ENCODE measurements at regions not wholly inside any gene's neighbourhood (a gene's known extent, or its start where the extent isn't known, plus 50 kb on each side); places are given as distances from the start of the nearest gene placed in this dataset.

DNA sequence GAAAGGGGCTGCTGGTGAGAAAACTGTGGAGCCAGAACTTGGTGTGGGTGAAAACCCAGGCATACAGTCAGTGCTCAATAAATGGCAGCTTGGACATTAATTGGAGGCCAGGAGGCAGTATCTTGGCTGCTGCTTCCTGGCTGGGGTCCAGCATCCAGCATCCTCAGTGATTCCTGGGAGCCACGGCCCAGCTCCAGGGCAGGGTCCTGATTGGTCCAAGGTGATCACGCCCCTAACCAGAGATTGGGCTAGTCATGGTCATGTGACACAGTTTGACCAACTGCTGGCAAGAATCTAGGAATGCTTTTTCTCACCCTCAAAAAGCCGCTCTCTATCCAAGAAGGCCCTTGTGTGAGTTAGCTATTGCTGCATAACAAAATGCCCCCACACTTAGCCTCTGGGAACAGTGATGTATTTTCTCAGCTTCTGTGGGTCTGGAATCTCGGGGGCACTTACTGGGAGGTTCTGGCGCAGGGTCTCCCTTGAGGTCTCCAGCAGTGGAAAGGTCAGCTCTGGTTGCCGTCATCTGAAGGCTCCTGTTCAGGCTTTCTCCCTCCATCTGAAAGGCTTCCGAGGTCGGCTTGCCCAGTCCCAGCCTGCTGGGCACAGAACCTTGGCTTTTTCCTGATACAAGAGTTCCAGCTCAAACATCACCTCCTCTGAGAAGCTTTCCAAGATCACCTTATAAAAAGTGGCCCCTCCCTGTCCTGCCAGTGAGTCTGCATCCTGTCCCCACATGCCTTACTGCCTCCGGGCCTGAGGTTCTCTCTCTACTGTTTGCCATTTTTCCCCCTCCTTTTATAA lies 119.2 kb upstream of the NCOR2 start:
- peak; percentile 62 for DNase-seq

DNA sequence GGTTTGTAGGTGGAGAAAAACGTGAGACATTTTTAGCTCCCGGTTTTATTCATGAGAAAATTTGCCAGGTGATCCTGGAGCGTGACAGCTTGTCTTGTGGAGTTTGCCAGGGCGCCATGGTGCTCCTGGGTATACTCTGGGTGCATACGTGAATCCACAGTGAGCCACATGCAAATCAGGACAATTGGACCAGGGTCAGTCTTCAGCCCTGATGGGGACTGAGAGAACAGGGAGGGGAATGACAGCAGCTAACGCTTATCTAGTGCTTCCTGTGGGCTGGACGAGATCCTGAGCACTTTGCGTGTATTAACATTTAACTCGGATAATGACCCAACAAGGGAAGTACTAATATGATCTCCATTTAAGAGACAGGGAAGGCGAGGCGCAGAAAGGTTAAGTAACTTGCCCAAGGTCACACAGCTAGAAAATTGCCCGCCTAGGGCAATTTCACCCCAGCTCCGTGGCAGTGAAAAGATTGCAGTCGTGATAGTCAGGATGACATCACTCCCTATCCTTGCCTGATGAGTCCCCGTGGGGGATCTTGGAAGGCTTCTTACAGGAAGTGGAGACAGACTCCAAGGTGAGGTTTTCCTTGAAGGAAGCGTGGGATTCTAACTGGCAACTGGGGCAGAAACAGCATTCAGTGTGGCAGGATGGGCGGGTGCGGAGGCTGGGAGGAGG lies 118.4 kb upstream of the NCOR2 start:
- DNase-seq = peak; percentile 86

DNA sequence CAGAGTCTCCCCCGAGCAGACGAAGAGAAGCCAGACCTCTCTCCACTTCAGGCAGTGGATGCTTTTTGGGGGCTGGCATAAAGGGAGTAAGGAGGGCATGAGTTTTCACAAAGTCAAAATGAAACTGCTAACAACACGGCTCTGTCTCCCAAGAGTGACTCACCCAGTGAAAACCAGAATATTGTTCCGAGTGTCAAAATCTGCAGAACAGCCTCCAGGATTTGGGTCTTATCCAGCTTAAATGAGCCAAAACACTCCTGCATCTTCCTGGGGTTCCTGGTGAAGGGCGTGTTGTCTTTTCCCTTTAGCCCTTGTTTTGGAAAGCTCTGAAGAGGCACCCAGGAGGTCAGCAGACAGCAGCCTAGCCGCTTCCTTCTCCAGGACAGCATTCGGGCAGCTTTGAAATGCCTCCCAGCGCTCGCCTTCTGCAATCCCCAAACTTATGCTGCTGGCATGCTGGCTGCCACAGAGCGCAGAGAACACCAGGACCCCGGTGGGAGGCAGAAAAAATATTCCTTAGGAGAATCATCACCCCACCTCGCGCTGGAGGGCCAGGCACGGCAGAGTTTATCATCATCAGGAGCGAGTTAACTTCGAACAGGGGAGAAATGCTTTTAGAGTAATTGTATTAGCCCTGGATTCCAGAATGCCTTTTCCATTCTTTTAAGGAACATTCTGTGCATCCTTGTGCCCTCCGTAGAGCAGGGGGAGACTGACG lies 117.7 kb upstream of the NCOR2 start:
- DNase-seq = peak; percentile 85

DNA sequence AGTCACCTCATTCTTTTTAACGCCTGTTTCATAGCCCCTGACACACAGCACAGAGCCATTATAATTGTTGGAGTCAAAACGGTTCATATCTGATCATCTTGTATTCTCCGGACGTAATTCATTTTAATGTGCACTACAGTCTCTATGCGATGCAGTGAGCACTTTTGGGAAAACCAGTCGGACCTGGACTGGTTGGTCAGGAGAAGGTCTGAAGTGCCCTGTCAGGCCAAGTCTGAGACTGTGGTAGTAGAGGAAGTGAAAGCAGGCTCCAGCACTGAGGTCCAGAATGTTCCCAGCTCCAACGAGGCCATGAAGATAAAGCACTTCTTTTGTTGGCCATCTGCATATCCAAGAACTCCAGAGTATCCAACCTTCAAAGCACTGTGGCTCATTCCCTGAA lies 117.1 kb upstream of the NCOR2 start:
- no peak for DNase-seq

DNA sequence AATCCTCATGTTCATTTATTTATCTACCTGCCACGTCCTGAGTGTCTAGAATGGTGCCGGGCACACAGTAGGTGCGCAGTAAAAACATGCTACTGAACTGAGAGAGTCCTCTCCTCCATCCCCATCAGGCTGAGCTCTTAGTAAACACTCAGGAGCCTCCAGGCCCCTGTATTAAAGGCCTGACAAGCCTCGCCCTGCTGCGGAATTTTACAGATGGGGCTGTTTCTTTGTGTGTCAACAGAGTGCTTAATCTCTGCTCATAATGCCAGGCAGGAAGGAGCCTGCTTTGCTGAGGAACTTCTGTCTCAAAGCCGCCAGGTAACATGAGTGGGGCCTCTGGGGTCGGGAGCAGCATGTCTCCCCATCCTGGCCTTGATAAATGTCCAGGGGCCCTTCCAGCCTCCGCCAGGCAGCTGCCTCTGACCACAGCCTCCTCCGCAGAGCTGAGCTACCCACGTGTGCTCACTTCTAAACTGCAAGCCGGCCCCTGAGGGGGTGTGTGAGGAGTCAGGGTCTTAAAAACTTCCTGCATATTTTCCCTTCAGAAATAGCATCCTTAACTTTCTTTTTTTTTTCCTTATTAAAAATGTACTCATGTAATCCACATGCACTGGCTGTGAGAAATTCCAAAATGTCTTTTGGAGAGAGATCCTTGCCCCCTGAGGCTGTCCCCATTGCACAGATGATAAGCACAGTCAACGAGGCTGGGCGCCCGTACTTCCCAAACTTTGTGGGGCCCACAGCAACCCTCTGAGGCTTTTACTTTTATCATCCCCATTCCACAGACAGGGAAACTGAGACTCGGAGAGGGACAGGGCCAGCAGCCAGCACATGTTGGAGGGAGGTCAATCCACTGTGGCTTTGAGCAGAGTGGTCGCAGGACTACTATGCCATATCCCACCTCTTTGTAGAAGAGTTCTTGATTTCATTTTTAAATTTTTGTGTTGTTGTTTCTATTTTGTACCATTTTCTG lies 116.0 kb upstream of the NCOR2 start:
- peak; percentile 42 for DNase-seq

DNA sequence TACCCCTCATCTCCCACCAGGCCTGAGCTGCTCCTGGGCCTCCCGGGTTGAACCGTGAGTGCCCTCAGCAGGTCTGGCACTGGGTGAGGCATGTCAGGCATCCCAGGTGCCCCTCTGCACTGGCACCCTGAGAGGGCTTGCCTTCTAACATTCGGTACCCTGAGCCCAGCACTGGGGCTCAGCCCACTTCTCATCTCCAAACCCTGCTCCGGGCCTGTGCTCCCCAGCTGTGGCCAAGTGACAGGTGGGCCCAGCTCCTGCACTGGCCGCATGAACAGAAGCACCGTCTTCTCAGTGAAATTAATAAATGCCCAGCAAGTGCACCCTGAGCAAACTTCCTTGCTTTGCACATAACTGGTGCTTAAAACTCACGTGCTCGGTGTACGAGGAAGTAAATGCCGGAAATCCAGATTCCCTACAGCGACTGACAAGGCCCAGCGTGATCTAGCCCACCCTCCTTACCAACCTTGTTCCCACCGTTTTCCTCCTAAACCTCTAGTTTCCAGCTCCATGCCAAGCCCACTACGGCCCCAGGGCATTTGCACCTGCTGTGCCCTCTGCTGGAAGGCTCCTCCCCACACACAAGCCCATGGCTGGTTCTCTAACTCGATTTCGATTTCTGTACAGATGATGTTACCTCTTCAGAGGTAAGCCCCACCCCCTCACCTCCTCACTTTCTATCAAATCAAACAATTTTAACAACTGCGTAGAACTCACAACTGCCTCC lies 115.2 kb upstream of the NCOR2 start:
- DNase-seq = no peak

DNA sequence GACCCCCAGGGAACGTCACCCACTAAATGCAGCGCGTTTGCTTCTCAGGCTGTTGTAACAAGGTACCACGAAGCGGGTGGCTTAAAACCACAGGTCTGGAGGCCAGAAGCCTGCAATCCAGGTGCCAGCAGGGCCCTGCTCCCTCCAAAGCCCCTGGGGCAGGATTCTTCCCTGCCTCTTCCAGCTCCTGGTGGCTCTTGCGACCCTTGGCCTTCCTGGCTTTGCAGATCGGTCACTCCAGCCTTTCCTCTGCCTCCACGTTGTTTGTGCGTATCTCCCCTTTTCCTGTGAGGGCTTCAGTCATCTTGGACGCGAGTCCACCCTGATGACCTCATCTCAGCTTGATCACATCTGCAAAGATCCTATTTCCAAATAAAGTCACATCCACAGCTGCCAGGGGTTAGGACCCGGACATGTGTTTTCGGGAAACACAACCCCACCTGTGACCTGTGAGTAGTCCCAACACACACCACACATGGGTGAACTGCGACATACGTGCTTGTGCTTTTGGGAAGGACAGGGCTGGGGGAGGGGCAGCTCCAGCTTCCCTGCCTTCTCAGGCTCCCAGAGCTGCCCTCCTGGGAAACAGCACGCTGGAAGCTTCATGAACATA lies 114.5 kb upstream of the NCOR2 start:
- DNase-seq = peak; percentile 66

DNA sequence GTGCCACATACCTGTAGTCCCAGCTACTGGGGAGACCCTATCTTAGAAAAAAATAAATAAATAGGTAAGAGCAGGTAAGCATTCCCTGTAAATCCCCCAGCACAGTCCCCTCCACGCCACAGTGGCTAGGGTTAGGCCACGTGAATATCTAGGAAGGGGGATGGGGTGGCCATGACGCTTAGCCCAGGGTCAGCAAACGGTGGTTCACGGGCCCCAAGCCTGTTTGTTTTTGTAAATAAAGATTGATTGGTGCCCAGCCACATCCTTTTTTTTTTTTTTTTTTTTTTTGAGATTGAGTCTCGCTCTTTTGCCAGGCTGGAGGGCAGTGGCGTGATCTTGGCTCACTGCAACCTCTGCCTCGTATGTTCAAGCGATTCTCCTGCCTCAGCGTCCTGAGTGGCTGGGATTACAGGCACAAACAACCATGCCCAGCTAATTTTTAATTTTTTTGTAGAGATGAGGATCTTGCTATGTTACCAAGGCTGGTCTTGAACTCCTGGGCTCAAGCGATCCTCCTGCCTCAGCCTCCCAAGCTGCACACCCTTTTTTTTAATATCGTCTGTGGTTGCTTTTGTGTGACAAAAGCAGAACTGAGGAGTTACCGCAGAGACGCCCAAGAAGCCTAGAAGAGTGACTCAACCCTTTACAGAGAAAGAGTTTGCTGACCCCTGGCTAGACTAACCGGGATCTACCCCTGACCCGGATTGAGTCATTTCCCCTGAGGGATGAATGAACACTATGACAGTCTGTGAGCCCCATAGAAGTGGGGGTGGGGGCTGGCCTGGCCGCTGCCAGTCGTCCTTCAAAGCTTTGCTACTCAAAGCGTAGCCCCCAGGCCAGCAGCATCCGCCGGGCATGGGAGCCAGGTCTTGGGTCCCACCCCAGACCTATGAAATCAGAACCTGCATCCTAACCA lies 113.7 kb upstream of the NCOR2 start:
- DNase-seq = peak; percentile 97

DNA sequence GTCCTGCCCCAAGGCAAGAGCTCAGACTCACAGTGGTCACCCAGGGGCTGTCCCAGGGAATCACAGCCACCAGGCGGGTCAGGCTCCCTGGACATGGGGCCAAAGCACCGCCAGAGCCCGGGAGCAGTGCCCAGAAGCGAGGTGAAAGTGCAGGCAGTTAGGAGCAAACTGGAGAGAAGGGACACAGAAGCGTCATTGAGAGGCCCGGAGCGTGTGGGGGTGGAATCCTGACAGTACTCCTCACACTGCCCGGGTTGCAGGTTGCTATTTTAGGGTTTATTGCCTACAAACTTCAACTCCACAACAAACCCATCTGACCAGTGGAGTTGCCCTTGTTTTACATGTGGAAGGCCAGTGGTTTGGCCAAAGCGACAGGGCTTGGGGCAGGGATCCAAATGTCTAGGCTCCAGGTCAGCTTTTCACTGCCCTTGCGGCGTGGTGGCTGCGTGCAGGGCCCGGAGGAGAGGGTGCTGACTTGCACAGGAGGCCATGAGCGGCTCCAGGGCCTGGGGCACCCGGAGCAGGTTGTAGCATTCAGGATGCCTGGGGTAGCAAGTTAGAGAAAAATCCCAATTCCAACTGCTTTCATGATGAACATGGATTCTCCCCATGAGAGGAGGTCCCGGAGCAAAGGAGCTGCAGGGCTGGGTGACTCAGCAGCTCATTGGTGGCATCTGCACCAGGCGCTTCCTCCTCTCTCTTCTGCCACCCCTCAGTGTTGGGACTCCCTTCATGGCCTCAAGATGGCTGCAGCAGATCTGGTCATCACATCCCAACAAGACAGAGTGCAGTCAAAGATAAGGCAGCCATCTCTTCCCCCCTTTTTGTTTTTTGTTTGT lies 112.3 kb upstream of the NCOR2 start:
- peak; percentile 29 for DNase-seq

DNA sequence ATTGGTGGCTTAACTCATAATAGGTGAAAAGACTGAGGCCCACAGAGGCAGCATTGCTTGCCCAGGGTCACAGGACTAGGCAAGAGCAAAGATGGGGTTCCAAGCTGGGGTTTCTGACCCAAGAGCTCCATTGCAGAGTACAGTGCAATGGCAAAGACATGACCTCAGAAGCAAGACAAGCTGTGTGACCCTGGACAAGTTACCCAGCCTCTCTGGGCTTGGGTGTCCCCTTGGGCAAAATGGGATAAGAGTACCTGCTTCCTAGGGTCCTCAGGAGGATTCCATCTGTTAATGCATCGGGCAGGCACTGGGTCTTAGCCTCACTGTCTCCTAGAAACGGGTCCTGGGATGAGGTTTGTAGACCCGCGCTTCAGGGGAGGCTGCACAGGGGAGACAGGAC lies 111.6 kb upstream of the NCOR2 start:
- DNase-seq = no peak

DNA sequence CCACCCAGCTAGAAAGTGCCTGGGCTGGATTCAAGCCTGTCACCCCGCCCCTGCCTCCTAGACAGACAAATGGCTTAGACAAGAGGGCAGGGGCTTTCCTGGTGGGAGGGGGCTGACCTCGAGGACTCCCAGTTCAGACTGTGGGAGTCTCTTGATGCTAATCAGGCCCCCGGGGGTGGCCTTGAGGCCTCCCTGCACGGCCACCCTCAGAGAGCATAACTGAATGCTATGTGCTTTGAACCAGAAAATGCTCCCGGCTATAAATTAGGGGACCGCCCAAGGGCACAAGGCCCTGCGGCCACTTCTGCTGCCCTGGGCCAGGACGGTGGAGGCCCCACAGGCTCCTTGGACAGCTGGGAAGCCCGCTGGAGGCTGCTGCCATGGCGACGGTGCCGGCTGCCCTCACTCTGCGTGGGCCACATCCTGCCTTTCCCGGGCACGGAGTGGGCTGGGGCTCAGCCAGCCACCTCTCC lies 111.0 kb upstream of the NCOR2 start:
- no peak for DNase-seq

DNA sequence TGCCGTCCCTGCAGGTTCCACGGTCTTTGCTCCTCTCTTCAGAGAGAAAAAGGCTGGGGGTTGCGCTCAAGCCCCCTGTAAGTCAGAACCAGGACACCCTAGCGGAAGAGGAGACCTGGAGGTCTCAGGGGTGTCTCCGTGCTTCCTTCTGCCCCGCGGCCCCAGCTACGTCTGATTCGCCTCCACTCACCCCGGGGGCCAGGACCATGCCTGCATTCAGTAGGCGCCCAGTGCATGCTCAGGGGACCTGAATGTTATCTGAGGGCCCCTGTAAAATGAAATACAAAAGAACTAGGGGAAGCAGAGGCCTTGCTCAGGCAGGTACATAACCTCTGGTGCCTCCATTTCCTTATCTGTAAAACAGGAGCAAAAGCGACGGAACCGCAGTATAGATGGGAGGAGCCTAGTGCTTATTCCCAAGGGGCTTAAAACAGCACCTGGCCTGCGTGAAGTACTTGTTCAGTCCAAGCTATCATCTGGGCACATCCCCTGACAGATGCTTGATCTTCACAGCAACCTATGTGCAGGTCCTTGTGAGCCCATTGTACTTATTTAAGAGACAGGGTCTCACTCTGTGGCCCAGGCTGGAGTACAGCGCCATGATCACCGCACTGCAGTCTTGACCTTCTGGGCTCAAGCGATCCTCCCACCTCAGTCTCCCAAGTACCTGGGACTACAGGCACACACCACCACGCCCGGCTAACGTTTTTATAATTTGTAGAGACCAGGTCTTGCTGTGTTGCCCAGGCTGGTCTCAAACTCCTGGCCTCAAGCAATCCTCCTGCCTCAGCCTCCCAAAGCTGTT lies 110.3 kb upstream of the NCOR2 start:
- DNase-seq = no peak

DNA sequence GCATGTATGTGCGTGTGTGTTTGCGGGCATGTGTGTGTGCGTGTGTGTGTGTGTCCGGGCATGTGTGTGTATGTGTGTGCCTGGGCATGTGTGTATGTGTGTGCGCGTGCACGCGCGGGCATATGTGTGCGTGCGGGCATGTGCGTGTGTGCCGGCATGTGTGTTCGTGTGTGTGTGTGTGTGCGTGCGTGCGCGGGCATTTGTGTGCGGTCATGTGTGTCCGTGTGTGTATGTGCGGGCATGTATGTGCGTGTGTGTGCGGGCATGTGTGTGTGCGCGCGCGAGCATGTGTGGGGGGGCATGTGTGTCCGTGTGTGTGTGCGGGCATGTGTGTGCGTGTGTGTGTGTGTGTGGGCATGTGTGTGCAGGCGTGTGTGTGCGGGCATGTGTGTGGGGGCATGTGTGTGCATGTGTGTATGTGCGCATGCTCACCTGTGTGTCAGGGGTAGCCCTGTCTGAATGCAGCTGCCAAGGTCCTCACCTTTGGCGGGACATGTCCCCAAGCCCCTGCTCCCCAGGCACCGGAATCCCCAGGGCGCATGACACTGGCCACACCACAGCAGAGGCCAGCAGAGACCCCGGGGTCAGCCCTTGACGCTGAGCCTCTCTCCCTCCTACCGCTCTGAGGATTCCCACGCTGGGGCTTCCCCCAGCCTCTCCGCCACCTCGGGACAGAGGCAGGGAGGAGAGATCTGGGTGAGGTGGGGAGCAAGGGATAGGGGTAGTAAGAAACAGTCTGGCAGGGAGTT lies 109.5 kb upstream of the NCOR2 start:
- DNase-seq = no peak

DNA sequence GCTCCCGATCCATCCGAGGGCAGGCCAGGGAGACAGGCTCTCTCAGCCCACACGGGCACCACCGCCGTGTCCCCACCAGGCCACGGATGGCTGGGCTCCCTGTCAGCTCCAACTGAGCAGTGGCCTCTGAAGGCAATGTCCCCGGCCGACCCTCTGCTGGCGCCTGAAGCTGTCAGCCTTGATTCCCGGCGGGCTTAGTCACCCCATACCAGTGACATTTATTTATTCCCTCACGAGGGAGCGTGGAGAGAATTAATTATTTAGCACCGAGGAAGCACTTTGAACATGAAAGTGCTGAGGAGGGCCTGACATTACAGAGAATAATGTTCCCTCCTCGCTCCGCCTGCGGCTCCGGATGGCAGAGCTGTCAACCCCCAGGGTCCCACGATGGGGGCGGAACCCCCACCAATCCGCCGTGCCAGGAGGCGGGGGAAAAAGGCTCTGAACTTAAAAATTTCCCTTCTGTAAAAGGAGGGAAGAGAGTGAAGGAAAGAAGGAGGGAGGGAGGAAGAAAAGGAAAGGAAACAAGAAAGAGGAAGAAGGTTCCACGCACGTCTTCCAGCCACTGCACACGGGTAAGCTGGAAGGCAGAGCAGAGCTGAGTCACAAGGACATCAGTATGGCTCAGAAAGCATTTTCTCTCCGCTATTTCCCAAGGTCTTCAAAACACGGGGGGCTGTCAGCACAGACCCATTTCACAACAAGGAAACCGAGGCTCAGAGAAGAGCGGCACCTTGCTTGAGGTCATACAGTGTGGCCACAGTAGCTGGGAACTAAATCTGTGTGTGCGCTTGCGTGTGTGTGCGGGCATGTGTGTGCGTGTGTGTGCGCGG lies 108.7 kb upstream of the NCOR2 start:
- peak; percentile 81 for DNase-seq

DNA sequence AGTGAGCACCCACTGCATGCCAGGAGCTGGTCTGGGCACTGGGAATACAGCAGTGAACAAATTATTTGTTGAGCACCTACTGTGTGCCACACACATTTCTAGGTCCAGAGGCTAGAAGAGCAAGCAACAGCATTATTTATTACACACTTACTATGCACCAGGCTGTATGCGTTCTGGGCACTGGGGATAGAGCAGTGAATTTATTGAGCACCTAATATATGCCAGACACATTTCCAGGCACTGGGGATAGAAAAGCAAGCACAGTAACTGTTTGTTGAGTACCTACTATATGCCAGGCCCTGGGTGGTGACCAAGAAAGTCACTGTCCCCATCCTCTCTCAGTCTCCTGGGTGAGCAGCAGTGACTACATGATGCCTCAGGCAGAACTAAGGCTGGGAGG lies 107.5 kb upstream of the NCOR2 start:
- no peak for DNase-seq

DNA sequence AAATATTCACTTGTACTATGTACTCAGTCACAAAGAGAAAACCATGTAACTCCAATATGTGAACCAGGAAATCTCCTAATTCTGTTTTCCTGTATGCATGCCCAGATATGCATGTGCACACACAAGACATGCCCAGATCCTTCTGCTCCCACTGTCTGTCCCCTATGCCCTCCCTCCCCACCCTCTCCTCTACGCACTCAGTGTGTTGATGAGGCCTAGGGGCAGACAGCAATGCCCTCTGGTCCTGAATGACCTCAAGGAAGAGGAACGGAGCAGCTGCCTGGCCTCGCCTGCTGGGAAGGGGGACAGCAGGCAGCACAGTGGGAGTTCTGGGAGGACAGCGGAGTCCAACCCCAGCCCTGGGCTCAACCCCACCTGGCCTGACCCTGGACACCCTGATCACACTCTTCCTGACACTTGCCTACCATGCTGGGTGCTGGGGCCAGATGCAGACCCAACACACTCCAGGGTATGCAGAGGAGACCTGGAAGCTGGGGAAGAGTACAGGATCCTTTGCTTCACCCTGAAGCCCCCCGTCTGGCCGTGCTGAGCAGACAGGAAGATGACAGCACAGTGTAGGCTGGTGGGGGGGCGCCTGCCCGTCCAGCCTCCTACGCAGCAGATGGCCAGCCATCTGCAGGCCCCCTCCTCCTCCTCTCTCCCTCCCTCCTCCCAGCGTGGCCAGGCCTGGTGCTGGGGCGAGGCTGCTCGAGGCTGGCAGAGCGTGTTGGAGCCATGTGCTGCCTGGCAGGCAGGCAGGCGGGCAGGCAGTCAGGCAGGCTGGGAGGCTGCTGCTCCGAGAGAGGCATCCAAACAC lies 106.6 kb upstream of the NCOR2 start:
- DNase-seq = no peak

All from fibroblast of skin of right biceps (primary cell).